WTC11 (cell line): ENCODE measurements at regions not wholly inside any gene's neighbourhood (a gene's known extent, or its start where the extent isn't known, plus 50 kb on each side); places are given as distances from the start of the nearest gene placed in this dataset.

Experiments used
- AFF4 ChIP-seq: sonication (generic); formaldehyde crosslinking; IDR thresholded peaks from 2 replicates; pipeline ENCODE4 v1.8.1; 2023; ENCODE audit warnings: mild to moderate bottlenecking, missing genetic modification reagents, borderline replicate concordance
- ATF1 ChIP-seq: sonication (generic); formaldehyde crosslinking; IDR thresholded peaks from 2 replicates; pipeline ENCODE4 v1.8.1; 2023; ENCODE audit warnings: mild to moderate bottlenecking, moderate library complexity, missing genetic modification reagents
- CTCF ChIP-seq: fragments of 200-600 bp; IDR thresholded peaks from 2 replicates; pipeline ENCODE4 v1.8.0; 2022; ENCODE audit warnings: antibody characterized with exemption
- E2F1 ChIP-seq: sonication (generic); formaldehyde crosslinking; IDR thresholded peaks from 2 replicates; pipeline ENCODE4 v1.8.0; 2022; ENCODE audit warnings: mild to moderate bottlenecking, missing genetic modification reagents
- FOXK1 ChIP-seq: sonication (generic); formaldehyde crosslinking; IDR thresholded peaks from 2 replicates; pipeline ENCODE4 v1.8.0; 2022; ENCODE audit warnings: mild to moderate bottlenecking, moderate library complexity, missing genetic modification reagents
- GABPB1 ChIP-seq: sonication (generic); formaldehyde crosslinking; IDR thresholded peaks from 2 replicates; pipeline ENCODE4 v1.8.1; 2023; ENCODE audit warnings: mild to moderate bottlenecking, missing genetic modification reagents
- JUN ChIP-seq: sonication (generic); formaldehyde crosslinking; IDR thresholded peaks from 2 replicates; pipeline ENCODE4 v1.8.0; 2023; ENCODE audit warnings: mild to moderate bottlenecking, missing genetic modification reagents
- NFE2L1 ChIP-seq: sonication (generic); formaldehyde crosslinking; IDR thresholded peaks from 2 replicates; pipeline ENCODE4 v1.8.1; 2023; ENCODE audit warnings: missing genetic modification reagents
- RELA ChIP-seq: sonication (generic); formaldehyde crosslinking; IDR thresholded peaks from 2 replicates; pipeline ENCODE4 v1.8.1; 2022; ENCODE audit warnings: missing genetic modification reagents, mild to moderate bottlenecking, borderline replicate concordance
- RORB ChIP-seq: fragments of 250-450 bp; sonication (Bioruptor Pico); IDR thresholded peaks from 2 replicates; pipeline ENCODE4 v1.9.0; 2021; ENCODE audit warnings: mild to moderate bottlenecking
- SOX15 ChIP-seq: fragments of 250-450 bp; sonication (Bioruptor Pico); IDR thresholded peaks from 2 replicates; pipeline ENCODE4 v1.9.0; 2021; ENCODE audit warnings: mild to moderate bottlenecking
- SP1 ChIP-seq: sonication (generic); formaldehyde crosslinking; conservative IDR thresholded peaks from 2 replicates; pipeline ENCODE4 v1.8.1; 2022; ENCODE audit warnings: missing genetic modification reagents
- TF ChIP-seq, protein P1 (sequence below): sonication (generic); formaldehyde crosslinking; IDR thresholded peaks from 2 replicates; pipeline ENCODE4 v1.8.0; 2022; ENCODE audit warnings: mild to moderate bottlenecking, missing genetic modification reagents
- TF ChIP-seq, protein P2 (sequence below): sonication (generic); formaldehyde crosslinking; IDR thresholded peaks from 2 replicates; pipeline ENCODE4 v1.8.1; 2022; ENCODE audit warnings: low read depth, missing genetic modification reagents, borderline replicate concordance

GRCh38 chr4:31657859-31658570 is 937.8 kb downstream of the PCDH7 start:
- TF ChIP-seq CTCF (no peak), AFF4 (CRISPR knock-in tag) (no peak), RORB (CRISPR knock-in tag) (no peak), GABPB1 (CRISPR knock-in tag) (no peak), JUN (CRISPR knock-in tag) (no peak), E2F1 (CRISPR knock-in tag) (no peak), FOXK1 (CRISPR knock-in tag) (no peak), NFE2L1 (no peak), SP1 (CRISPR knock-in tag) (no peak), SOX15 (CRISPR knock-in tag) (no peak), RELA (no peak), ATF1 (CRISPR knock-in tag) (no peak)
- TF ChIP-seq, protein P1, sequence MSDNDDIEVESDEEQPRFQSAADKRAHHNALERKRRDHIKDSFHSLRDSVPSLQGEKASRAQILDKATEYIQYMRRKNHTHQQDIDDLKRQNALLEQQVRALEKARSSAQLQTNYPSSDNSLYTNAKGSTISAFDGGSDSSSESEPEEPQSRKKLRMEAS (CRISPR knock-in tag) = no peak
- TF ChIP-seq, protein P2, sequence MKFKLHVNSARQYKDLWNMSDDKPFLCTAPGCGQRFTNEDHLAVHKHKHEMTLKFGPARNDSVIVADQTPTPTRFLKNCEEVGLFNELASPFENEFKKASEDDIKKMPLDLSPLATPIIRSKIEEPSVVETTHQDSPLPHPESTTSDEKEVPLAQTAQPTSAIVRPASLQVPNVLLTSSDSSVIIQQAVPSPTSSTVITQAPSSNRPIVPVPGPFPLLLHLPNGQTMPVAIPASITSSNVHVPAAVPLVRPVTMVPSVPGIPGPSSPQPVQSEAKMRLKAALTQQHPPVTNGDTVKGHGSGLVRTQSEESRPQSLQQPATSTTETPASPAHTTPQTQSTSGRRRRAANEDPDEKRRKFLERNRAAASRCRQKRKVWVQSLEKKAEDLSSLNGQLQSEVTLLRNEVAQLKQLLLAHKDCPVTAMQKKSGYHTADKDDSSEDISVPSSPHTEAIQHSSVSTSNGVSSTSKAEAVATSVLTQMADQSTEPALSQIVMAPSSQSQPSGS (CRISPR knock-in tag) = no peak
